ENCODE measurements at regions not wholly inside any gene's neighbourhood (a gene's known extent, or its start where the extent isn't known, plus 50 kb on each side); places are given as distances from the start of the nearest gene placed in this dataset.

DNA sequence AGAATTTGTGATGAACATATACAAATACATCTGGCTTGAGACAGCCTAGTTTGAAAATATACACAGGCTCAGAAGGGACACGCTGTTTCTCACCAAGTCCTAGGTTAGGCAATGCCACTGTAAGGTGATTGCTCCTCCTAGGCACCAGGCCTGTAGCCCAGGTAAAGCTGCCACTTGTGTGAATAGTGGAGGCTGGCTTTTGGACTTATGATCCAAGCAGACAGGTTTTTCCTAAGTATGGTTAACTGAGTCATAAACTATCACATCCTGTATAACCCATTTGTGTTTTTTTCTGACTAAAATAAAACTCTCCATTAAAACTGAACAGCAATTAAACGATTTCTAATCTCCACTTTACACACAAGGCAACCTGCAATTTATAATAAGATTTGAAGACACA is 81.0 kb downstream of the SEMA4F start:
- Histone ChIP-seq H3K36me3 (no peaks in the 10 kb centered on the region), H3K27ac (no peak overlapping the region), H3K4me1 (no peaks in the 10 kb centered on the region), H3K27me3 (ENCODE audit: low read depth) (no peaks in the 10 kb centered on the region), H3K4me3 (no peak overlapping the region), H3K9me3 (peaks cover 10% of the 10 kb centered on the region)
- ATAC-seq: no peak
- TF ChIP-seq, protein P1, sequence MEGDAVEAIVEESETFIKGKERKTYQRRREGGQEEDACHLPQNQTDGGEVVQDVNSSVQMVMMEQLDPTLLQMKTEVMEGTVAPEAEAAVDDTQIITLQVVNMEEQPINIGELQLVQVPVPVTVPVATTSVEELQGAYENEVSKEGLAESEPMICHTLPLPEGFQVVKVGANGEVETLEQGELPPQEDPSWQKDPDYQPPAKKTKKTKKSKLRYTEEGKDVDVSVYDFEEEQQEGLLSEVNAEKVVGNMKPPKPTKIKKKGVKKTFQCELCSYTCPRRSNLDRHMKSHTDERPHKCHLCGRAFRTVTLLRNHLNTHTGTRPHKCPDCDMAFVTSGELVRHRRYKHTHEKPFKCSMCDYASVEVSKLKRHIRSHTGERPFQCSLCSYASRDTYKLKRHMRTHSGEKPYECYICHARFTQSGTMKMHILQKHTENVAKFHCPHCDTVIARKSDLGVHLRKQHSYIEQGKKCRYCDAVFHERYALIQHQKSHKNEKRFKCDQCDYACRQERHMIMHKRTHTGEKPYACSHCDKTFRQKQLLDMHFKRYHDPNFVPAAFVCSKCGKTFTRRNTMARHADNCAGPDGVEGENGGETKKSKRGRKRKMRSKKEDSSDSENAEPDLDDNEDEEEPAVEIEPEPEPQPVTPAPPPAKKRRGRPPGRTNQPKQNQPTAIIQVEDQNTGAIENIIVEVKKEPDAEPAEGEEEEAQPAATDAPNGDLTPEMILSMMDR (IDR thresholded peaks at IDR 0.05): no peak
- no peak for DNase-seq
- intact Hi-C loops (cut with DNase I): no loop called here

DNA sequence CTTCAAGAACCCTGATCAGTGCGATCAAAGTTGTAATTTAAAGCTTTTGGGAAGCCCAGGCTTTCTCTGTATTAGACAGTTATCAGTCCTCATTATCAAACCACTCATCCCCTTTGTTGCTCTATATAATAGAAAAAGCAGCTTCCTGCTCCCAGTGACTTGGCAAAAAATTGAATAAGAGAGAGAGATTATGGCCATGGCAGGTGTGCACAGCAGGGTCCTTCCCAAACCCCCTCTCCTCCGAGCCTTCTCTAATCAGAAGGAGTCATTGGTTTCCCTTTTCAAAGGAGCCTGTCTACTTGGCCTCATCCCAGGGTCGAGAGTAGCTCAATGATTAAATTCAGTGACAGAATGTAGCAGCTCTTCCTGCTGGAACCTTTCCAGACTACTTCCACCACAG is 81.5 kb downstream of the SEMA4F start:
- Histone ChIP-seq H3K36me3 (no peaks in the 10 kb centered on the region), H3K27ac (no peak overlapping the region), H3K4me3 (no peak overlapping the region), H3K27me3 (ENCODE audit: low read depth) (no peaks in the 10 kb centered on the region), H3K9me3 (peaks cover 10% of the 10 kb centered on the region), H3K4me1 (peaks cover 3% of the 10 kb centered on the region)
- TF ChIP-seq, protein P1 (IDR thresholded peaks at IDR 0.05): no peak
- intact Hi-C loops (cut with DNase I): no loop called here
- DNase-seq: no peak
- ATAC-seq: no peak

DNA sequence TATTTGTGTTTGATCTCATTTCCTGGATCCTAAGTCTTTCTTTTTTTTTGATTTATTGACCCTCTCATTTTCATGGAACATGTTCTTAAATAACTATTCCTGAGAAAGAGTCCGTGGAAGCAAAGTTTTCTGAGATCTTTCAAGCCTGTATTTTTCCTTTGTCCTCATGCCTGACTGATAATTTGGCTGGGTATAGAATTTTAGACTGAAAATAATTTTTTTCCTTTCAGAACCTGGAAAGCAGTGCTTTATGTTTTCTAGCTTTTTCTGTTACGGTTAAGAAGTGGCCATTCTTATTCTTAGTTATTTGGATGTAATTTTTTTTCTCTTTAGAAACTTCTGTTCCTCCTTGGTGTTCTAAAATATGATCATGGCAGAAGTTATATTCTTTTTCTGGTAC is 82.5 kb downstream of the SEMA4F start:
- Histone ChIP-seq H3K27ac (no peak overlapping the region), H3K9me3 (peaks cover 10% of the 10 kb centered on the region), H3K27me3 (ENCODE audit: low read depth) (no peaks in the 10 kb centered on the region), H3K4me1 (peaks cover 13% of the 10 kb centered on the region), H3K4me3 (no peak overlapping the region), H3K36me3 (no peaks in the 10 kb centered on the region)
- DNase-seq: no peak
- ATAC-seq: no peak
- TF ChIP-seq, protein P1 (IDR thresholded peaks at IDR 0.05): no peak
- intact Hi-C loops (cut with DNase I): no loop called here

DNA sequence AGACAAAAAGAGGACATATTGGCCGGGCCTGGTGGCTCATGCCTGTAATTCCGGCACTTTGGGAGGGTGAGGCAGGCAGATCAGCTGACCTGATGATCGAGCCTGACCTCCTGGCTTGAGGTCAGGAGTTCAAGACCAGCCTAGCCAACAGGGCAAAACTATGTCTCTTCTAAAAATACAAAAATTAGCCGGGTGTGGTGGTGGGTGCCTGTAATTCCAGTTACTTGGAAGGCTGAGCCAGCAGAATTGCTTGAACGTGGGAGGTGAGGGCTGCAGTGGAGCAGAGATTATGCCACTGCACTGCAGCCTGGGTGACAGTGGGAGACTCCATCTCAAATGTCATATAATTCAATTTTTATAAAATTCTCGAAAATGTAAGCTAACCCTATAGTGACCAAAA is 84.5 kb downstream of the SEMA4F start:
- intact Hi-C loops (cut with DNase I): no loop called here
- Histone ChIP-seq H3K9me3 (peaks cover 10% of the 10 kb centered on the region), H3K4me1 (peaks cover 13% of the 10 kb centered on the region)

DNA sequence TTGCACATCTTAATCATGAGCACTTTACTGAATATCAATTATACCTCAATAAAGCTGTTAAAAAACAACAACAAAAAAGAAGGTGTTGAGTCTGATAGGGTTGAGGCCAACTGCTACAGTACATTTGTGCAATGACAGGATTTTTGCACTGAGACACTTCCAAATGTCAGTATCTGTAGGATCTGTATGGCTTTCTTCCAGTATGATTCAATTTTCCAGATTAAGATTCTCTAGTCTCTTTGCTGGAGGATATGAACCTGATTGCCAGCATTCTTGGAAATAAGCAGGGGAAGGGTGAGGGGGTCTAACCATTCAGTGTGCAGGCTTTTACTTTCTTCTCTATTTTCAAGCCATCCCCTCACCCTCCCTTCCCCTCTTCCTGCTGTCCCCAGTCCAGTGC is 85.1 kb downstream of the SEMA4F start:
- Histone ChIP-seq H3K4me3 (no peak overlapping the region), H3K27me3 (ENCODE audit: low read depth) (no peaks in the 10 kb centered on the region), H3K27ac (no peak overlapping the region), H3K4me1 (peaks cover 13% of the 10 kb centered on the region), H3K9me3 (peaks cover 10% of the 10 kb centered on the region), H3K36me3 (no peaks in the 10 kb centered on the region)
- DNase-seq (no peak), ATAC-seq (no peak)
- TF ChIP-seq, protein P1 (IDR thresholded peaks at IDR 0.05): no peak
- intact Hi-C loops (cut with DNase I): no loop called here

More for the DNA sequence above, 84.5 kb downstream of the SEMA4F start:
- Histone ChIP-seq H3K4me3 (no peak overlapping the region), H3K27me3 (ENCODE audit: low read depth) (no peaks in the 10 kb centered on the region), H3K27ac (no peak overlapping the region), H3K36me3 (no peaks in the 10 kb centered on the region)
- ATAC-seq (no peak), DNase-seq (no peak)
- TF ChIP-seq, protein P1 (IDR thresholded peaks at IDR 0.05): no peak

DNA sequence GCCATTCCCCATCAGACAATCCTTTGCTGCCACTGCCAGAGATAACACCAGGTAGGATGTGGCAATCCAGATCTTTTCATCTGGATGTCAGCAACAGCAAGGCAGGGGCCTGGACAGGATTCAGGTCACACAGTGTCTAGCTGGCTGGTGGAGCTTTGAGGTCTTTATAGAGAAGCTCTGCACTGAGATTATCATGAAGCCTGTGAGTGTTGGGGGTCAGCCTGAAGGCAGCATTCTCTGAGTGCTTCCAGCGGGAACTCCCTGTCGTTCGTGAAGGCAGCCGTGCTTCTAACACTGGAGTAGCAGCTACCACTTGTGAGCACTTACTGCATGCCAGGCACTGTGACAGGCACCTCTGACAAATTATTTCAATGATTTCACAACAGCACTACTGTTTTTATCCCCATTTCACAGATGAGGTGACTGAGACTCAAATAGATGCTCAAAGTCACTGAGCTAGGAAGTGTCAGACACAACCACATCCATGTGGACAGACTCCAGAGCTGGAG is 85.7 kb downstream of the SEMA4F start:
- H3K4me3 ChIP-seq: no peak overlapping the region
- H3K27me3 ChIP-seq (ENCODE audit: low read depth): no peaks in the 10 kb centered on the region
- peaks cover 13% of the 10 kb centered on the region for H3K4me1 ChIP-seq
- TF ChIP-seq, protein P1 (IDR thresholded peaks at IDR 0.05): no peak
- intact Hi-C loops (cut with DNase I): no loop called here
- no peak overlapping the region for H3K27ac ChIP-seq
- no peaks in the 10 kb centered on the region for H3K36me3 ChIP-seq
- no peak for ATAC-seq
- no peak for DNase-seq
- H3K9me3 ChIP-seq: peaks cover 10% of the 10 kb centered on the region
